ENCODE measurements at regions not wholly inside any gene's neighbourhood (a gene's known extent, or its start where the extent isn't known, plus 50 kb on each side); places are given as distances from the start of the nearest gene placed in this dataset.

GRCh38 chr12:30822385-30823155 lies 67.8 kb upstream of the CAPRIN2 start:
- TF ChIP-seq CTCF (IDR thresholded peaks at IDR 0.05; ENCODE audit: insufficient read depth, low read length), result no peak
- TF ChIP-seq POLR2AphosphoS5 (IDR thresholded peaks at IDR 0.05; ENCODE audit: low read depth), result no peak
